ENCODE measurements at regions not wholly inside any gene's neighbourhood (a gene's known extent, or its start where the extent isn't known, plus 50 kb on each side); places are given as distances from the start of the nearest gene placed in this dataset.

GRCh38 chr11:128236506-128237498 lies 350.6 kb downstream of the ETS1 start:
- H3K36me3 Mint-ChIP-seq (ENCODE audit: low read depth) = peaks cover 2% of the 10 kb centered on the region
- ATAC-seq (no peak), DNase-seq (no peak)
- POLR2A ChIA-PET = no interaction called here
- no peak overlapping the region for H3K27ac Mint-ChIP-seq
- H3K9me3 Mint-ChIP-seq (ENCODE audit: insufficient read depth) = no peaks in the 10 kb centered on the region
- no peaks in the 10 kb centered on the region for H3K27me3 Mint-ChIP-seq (ENCODE audit: low read depth)
- no peak overlapping the region for H3K4me3 Mint-ChIP-seq
- CTCF ChIA-PET = no interaction called here
- H3K4me1 Mint-ChIP-seq (ENCODE audit: low read depth) = peaks cover 20% of the 10 kb centered on the region

GRCh38 chr11:128235958-128236357 lies 351.4 kb downstream of the ETS1 start:
- Mint-ChIP-seq H3K27ac (no peak overlapping the region), H3K4me1 (ENCODE audit: low read depth) (peaks cover 21% of the 10 kb centered on the region), H3K4me3 (no peak overlapping the region), H3K27me3 (ENCODE audit: low read depth) (no peaks in the 10 kb centered on the region), H3K36me3 (ENCODE audit: low read depth) (peaks cover 2% of the 10 kb centered on the region), H3K9me3 (ENCODE audit: insufficient read depth) (no peaks in the 10 kb centered on the region)
- ATAC-seq (no peak), DNase-seq (no peak)
- POLR2A ChIA-PET = no interaction called here
- CTCF ChIA-PET = no interaction called here

- H3K4me3 Mint-ChIP-seq = no peak overlapping the region
- ChIA-PET POLR2A (no interaction called here), CTCF (no interaction called here)
- peaks cover 21% of the 10 kb centered on the region for H3K4me1 Mint-ChIP-seq (ENCODE audit: low read depth)
- DNase-seq (no peak), ATAC-seq (no peak)
- no peaks in the 10 kb centered on the region for H3K27me3 Mint-ChIP-seq (ENCODE audit: low read depth)
- H3K36me3 Mint-ChIP-seq (ENCODE audit: low read depth) = peaks cover 2% of the 10 kb centered on the region
- no peaks in the 10 kb centered on the region for H3K9me3 Mint-ChIP-seq (ENCODE audit: insufficient read depth)
- H3K27ac Mint-ChIP-seq = no peak overlapping the region
Measured at GRCh38 chr11:128235426-128235825, 351.9 kb downstream of the ETS1 start.

GRCh38 chr11:128234143-128234542 lies 353.2 kb downstream of the ETS1 start:
- ATAC-seq (no peak), DNase-seq (no peak)
- Mint-ChIP-seq H3K4me1 (ENCODE audit: low read depth) (peaks cover 17% of the 10 kb centered on the region), H3K4me3 (no peak overlapping the region), H3K27me3 (ENCODE audit: low read depth) (no peaks in the 10 kb centered on the region), H3K27ac (no peak overlapping the region), H3K9me3 (ENCODE audit: insufficient read depth) (no peaks in the 10 kb centered on the region), H3K36me3 (ENCODE audit: low read depth) (peaks cover 2% of the 10 kb centered on the region)
- POLR2A ChIA-PET = no interaction called here
- CTCF ChIA-PET = no interaction called here

- ATAC-seq (no peak), DNase-seq (no peak)
- H3K27me3 Mint-ChIP-seq (ENCODE audit: low read depth) = no peaks in the 10 kb centered on the region
- H3K4me3 Mint-ChIP-seq = no peak overlapping the region
- POLR2A ChIA-PET = no interaction called here
- H3K36me3 Mint-ChIP-seq (ENCODE audit: low read depth) = peaks cover 2% of the 10 kb centered on the region
- CTCF ChIA-PET = interaction anchor here (0.7 to 1.1 kb wide), 2 partner anchors 19 to 58 kb away, joined by 3 read pairs; no protein-coding TSS in a partner anchor
- no peaks in the 10 kb centered on the region for H3K9me3 Mint-ChIP-seq (ENCODE audit: insufficient read depth)
- peaks cover 6% of the 10 kb centered on the region for H3K4me1 Mint-ChIP-seq (ENCODE audit: low read depth)
- H3K27ac Mint-ChIP-seq = no peak overlapping the region
Measured at GRCh38 chr11:128232588-128232987, 354.8 kb downstream of the ETS1 start.

- DNase-seq = no peak
- ATAC-seq = no peak
- ChIA-PET POLR2A (interaction anchor here (0.6 kb wide), 1 partner anchor 237 kb away, joined by 3 read pairs; no protein-coding TSS in a partner anchor), CTCF (interaction anchor here (1.2 kb wide), 1 partner anchor 58 kb away, joined by 5 read pairs; no protein-coding TSS in a partner anchor)
- H3K36me3 Mint-ChIP-seq (ENCODE audit: low read depth) = peaks cover 2% of the 10 kb centered on the region
- peaks cover 6% of the 10 kb centered on the region for H3K4me1 Mint-ChIP-seq (ENCODE audit: low read depth)
- H3K27ac Mint-ChIP-seq = no peak overlapping the region
- no peak overlapping the region for H3K4me3 Mint-ChIP-seq
- H3K9me3 Mint-ChIP-seq (ENCODE audit: insufficient read depth) = no peaks in the 10 kb centered on the region
- no peaks in the 10 kb centered on the region for H3K27me3 Mint-ChIP-seq (ENCODE audit: low read depth)
Measured at GRCh38 chr11:128231845-128232410, 355.4 kb downstream of the ETS1 start.

GRCh38 chr11:128227466-128227865 lies 359.9 kb downstream of the ETS1 start:
- Mint-ChIP-seq H3K9me3 (ENCODE audit: insufficient read depth) (no peaks in the 10 kb centered on the region), H3K4me1 (ENCODE audit: low read depth) (peaks cover 16% of the 10 kb centered on the region), H3K36me3 (ENCODE audit: low read depth) (peaks cover 2% of the 10 kb centered on the region), H3K4me3 (no peak overlapping the region), H3K27ac (no peak overlapping the region), H3K27me3 (ENCODE audit: low read depth) (no peaks in the 10 kb centered on the region)
- ChIA-PET CTCF (interaction anchor here (0.6 kb wide), 1 partner anchor 676 kb away, joined by 3 read pairs; no protein-coding TSS in a partner anchor), POLR2A (no interaction called here)
- ATAC-seq (no peak), DNase-seq (no peak)

- no peak overlapping the region for H3K27ac Mint-ChIP-seq
Measured at GRCh38 chr11:128226106-128226716, 361.1 kb downstream of the ETS1 start.

GRCh38 chr11:128222245-128222884 lies 365.0 kb downstream of the ETS1 start:
- DNase-seq (no peak), ATAC-seq (no peak)
- no peak overlapping the region for H3K4me3 Mint-ChIP-seq
- H3K4me1 Mint-ChIP-seq (ENCODE audit: low read depth) = peaks cover 12% of the 10 kb centered on the region
- H3K36me3 Mint-ChIP-seq (ENCODE audit: low read depth) = no peaks in the 10 kb centered on the region
- H3K27me3 Mint-ChIP-seq (ENCODE audit: low read depth) = no peaks in the 10 kb centered on the region
- H3K27ac Mint-ChIP-seq = no peak overlapping the region
- POLR2A ChIA-PET = no interaction called here
- no peaks in the 10 kb centered on the region for H3K9me3 Mint-ChIP-seq (ENCODE audit: insufficient read depth)
- CTCF ChIA-PET = no interaction called here

More at GRCh38 chr11:128226106-128226716, 361.1 kb downstream of the ETS1 start:
- Mint-ChIP-seq H3K4me3 (no peak overlapping the region), H3K4me1 (ENCODE audit: low read depth) (peaks cover 12% of the 10 kb centered on the region), H3K9me3 (ENCODE audit: insufficient read depth) (no peaks in the 10 kb centered on the region), H3K36me3 (ENCODE audit: low read depth) (no peaks in the 10 kb centered on the region), H3K27me3 (ENCODE audit: low read depth) (no peaks in the 10 kb centered on the region)
- CTCF ChIA-PET = no interaction called here
- DNase-seq (no peak), ATAC-seq (no peak)
- POLR2A ChIA-PET = no interaction called here

- no peak for ATAC-seq
- CTCF ChIA-PET = interaction anchor here (0.7 kb wide), 1 partner anchor 641 kb away, joined by 3 read pairs; no protein-coding TSS in a partner anchor
- no peak overlapping the region for H3K27ac Mint-ChIP-seq
- H3K27me3 Mint-ChIP-seq (ENCODE audit: low read depth) = no peaks in the 10 kb centered on the region
- POLR2A ChIA-PET = no interaction called here
- H3K4me1 Mint-ChIP-seq (ENCODE audit: low read depth) = peaks cover 4% of the 10 kb centered on the region
- no peaks in the 10 kb centered on the region for H3K36me3 Mint-ChIP-seq (ENCODE audit: low read depth)
- peaks cover 11% of the 10 kb centered on the region for H3K9me3 Mint-ChIP-seq (ENCODE audit: insufficient read depth)
- no peak for DNase-seq
- H3K4me3 Mint-ChIP-seq = no peak overlapping the region
Measured at GRCh38 chr11:128219731-128220120, 367.6 kb downstream of the ETS1 start.

- ATAC-seq (no peak), DNase-seq (no peak)
- no peak overlapping the region for H3K27ac Mint-ChIP-seq
- POLR2A ChIA-PET = no interaction called here
- peaks cover 2% of the 10 kb centered on the region for H3K27me3 Mint-ChIP-seq (ENCODE audit: low read depth)
- no peaks in the 10 kb centered on the region for H3K36me3 Mint-ChIP-seq (ENCODE audit: low read depth)
- CTCF ChIA-PET = no interaction called here
- H3K4me3 Mint-ChIP-seq = no peak overlapping the region
- H3K9me3 Mint-ChIP-seq (ENCODE audit: insufficient read depth) = peaks cover 17% of the 10 kb centered on the region
- no peaks in the 10 kb centered on the region for H3K4me1 Mint-ChIP-seq (ENCODE audit: low read depth)
Measured at GRCh38 chr11:128216198-128216597, 371.2 kb downstream of the ETS1 start.

Measured in activated CD8-positive, alpha-beta T cell treated with anti-CD3 and anti-CD28 coated beads, Interleukin-2, amount 10 ng/mL, durations not matched to agents 7 days and 5 days (primary cell).